Activated CD8-positive, alpha-beta T cell treated with anti-CD3 and anti-CD28 coated beads, Interleukin-2, amount 10 ng/mL, durations not matched to agents 7 days and 5 days (primary cell): ENCODE measurements at regions not wholly inside any gene's neighbourhood (a gene's known extent, or its start where the extent isn't known, plus 50 kb on each side); places are given as distances from the start of the nearest gene placed in this dataset.

Source experiments
- ATAC-seq: fragments of 150-1000 bp; cut with Tn5 transposase; one replicate; pipeline ENCODE4 v1.10.0; 2021; ENCODE audit warnings: moderate library complexity
- CTCF ChIA-PET: fragments of 350-600 bp; sonication (Branson Sonifier 250); formaldehyde crosslinking; loops from one replicate; lab custom pipeline; 2021; ENCODE audit warnings: antibody characterized with exemption; lab: Charles Lee
- POLR2A ChIA-PET: fragments of 350-600 bp; sonication (Branson Sonifier 250); formaldehyde crosslinking; loops from one replicate; lab custom pipeline; 2021; ENCODE audit warnings: antibody characterized with exemption; lab: Charles Lee
- DNase-seq: peaks from one replicate; pipeline ENCODE4 v3.0.0-alpha.2; 2020
- H3K27ac Mint-ChIP-seq: one replicate; pipeline ENCODE4 v1.8.0; 2021; ENCODE audit warnings: mild to moderate bottlenecking, mixed read lengths
- H3K27me3 Mint-ChIP-seq: one replicate; pipeline ENCODE4 v1.8.0; 2021; ENCODE audit warnings: low read depth, mixed read lengths
- H3K36me3 Mint-ChIP-seq: one replicate; pipeline ENCODE4 v1.8.0; 2021; ENCODE audit warnings: low read depth, mixed read lengths
- H3K4me1 Mint-ChIP-seq: one replicate; pipeline ENCODE4 v1.8.0; 2021; ENCODE audit warnings: low read depth, mixed read lengths
- H3K4me3 Mint-ChIP-seq: one replicate; pipeline ENCODE4 v1.8.0; 2021; ENCODE audit warnings: mild to moderate bottlenecking, mixed read lengths
- H3K9me3 Mint-ChIP-seq: one replicate; pipeline ENCODE4 v1.8.0; 2022; ENCODE audit warnings: mixed read lengths; ENCODE audit not compliant: insufficient read depth

- Mint-ChIP-seq H3K4me1 (no peaks in the 10 kb centered on the region), H3K36me3 (no peaks in the 10 kb centered on the region), H3K4me3 (no peak overlapping the region), H3K27ac (no peak overlapping the region), H3K27me3 (no peaks in the 10 kb centered on the region), H3K9me3 (no peaks in the 10 kb centered on the region)
- ATAC-seq (no peak), DNase-seq (no peak)
- CTCF ChIA-PET, result no interaction called here
- POLR2A ChIA-PET, result no interaction called here
Measured at GRCh38 chr6:132133736-132134445, 182.7 kb upstream of the CCN2 start.

GRCh38 chr6:132132924-132133639 is 181.9 kb upstream of the CCN2 start:
- POLR2A ChIA-PET, result no interaction called here
- no peaks in the 10 kb centered on the region for H3K4me1 Mint-ChIP-seq
- CTCF ChIA-PET, result no interaction called here
- no peak for DNase-seq
- no peaks in the 10 kb centered on the region for H3K9me3 Mint-ChIP-seq
- H3K27me3 Mint-ChIP-seq, result no peaks in the 10 kb centered on the region
- ATAC-seq, result no peak
- no peaks in the 10 kb centered on the region for H3K36me3 Mint-ChIP-seq
- H3K27ac Mint-ChIP-seq, result no peak overlapping the region
- H3K4me3 Mint-ChIP-seq, result no peak overlapping the region

GRCh38 chr6:132132422-132132821 is 181.2 kb upstream of the CCN2 start:
- H3K4me3 Mint-ChIP-seq, result no peak overlapping the region
- DNase-seq, result no peak
- no peaks in the 10 kb centered on the region for H3K9me3 Mint-ChIP-seq
- POLR2A ChIA-PET, result no interaction called here
- no peak overlapping the region for H3K27ac Mint-ChIP-seq
- no peaks in the 10 kb centered on the region for H3K27me3 Mint-ChIP-seq
- no peak for ATAC-seq
- H3K36me3 Mint-ChIP-seq, result no peaks in the 10 kb centered on the region
- CTCF ChIA-PET, result no interaction called here
- no peaks in the 10 kb centered on the region for H3K4me1 Mint-ChIP-seq

GRCh38 chr6:132131758-132132157 is 180.6 kb upstream of the CCN2 start:
- Mint-ChIP-seq H3K4me1 (no peaks in the 10 kb centered on the region), H3K27ac (no peak overlapping the region), H3K27me3 (peaks cover 1% of the 10 kb centered on the region), H3K36me3 (no peaks in the 10 kb centered on the region), H3K4me3 (no peak overlapping the region), H3K9me3 (no peaks in the 10 kb centered on the region)
- CTCF ChIA-PET, result no interaction called here
- no peak for DNase-seq
- no peak for ATAC-seq
- POLR2A ChIA-PET, result no interaction called here

- Mint-ChIP-seq H3K27ac (no peak overlapping the region), H3K4me3 (no peak overlapping the region), H3K36me3 (no peaks in the 10 kb centered on the region), H3K9me3 (no peaks in the 10 kb centered on the region), H3K27me3 (peaks cover 2% of the 10 kb centered on the region), H3K4me1 (no peaks in the 10 kb centered on the region)
- ATAC-seq (no peak), DNase-seq (no peak)
- POLR2A ChIA-PET, result no interaction called here
- CTCF ChIA-PET, result no interaction called here
Measured at GRCh38 chr6:132131351-132131750, 180.2 kb upstream of the CCN2 start.

GRCh38 chr6:132130626-132131298 is 179.6 kb upstream of the CCN2 start:
- no peak overlapping the region for H3K4me3 Mint-ChIP-seq
- peaks cover 2% of the 10 kb centered on the region for H3K27me3 Mint-ChIP-seq
- ATAC-seq (no peak), DNase-seq (no peak)
- no peaks in the 10 kb centered on the region for H3K9me3 Mint-ChIP-seq
- H3K36me3 Mint-ChIP-seq, result no peaks in the 10 kb centered on the region
- ChIA-PET CTCF (no interaction called here), POLR2A (no interaction called here)
- H3K4me1 Mint-ChIP-seq, result no peaks in the 10 kb centered on the region
- H3K27ac Mint-ChIP-seq, result no peak overlapping the region

GRCh38 chr6:132128424-132128823 is 177.3 kb upstream of the CCN2 start:
- peaks cover 2% of the 10 kb centered on the region for H3K27me3 Mint-ChIP-seq
- ATAC-seq, result no peak
- CTCF ChIA-PET, result no interaction called here

GRCh38 chr6:132126150-132126549 is 175.0 kb upstream of the CCN2 start:
- Mint-ChIP-seq H3K27ac (no peak overlapping the region), H3K36me3 (no peaks in the 10 kb centered on the region), H3K4me1 (no peaks in the 10 kb centered on the region), H3K4me3 (no peak overlapping the region), H3K27me3 (peaks cover 2% of the 10 kb centered on the region), H3K9me3 (no peaks in the 10 kb centered on the region)
- DNase-seq, result no peak
- CTCF ChIA-PET, result no interaction called here
- POLR2A ChIA-PET, result no interaction called here
- no peak for ATAC-seq

More at GRCh38 chr6:132128424-132128823, 177.3 kb upstream of the CCN2 start:
- Mint-ChIP-seq H3K4me3 (no peak overlapping the region), H3K4me1 (no peaks in the 10 kb centered on the region), H3K9me3 (no peaks in the 10 kb centered on the region), H3K36me3 (no peaks in the 10 kb centered on the region), H3K27ac (no peak overlapping the region)
- POLR2A ChIA-PET, result no interaction called here
- DNase-seq, result no peak

GRCh38 chr6:132122871-132123270 is 171.7 kb upstream of the CCN2 start:
- DNase-seq (no peak), ATAC-seq (no peak)
- CTCF ChIA-PET, result no interaction called here
- H3K36me3 Mint-ChIP-seq, result no peaks in the 10 kb centered on the region
- POLR2A ChIA-PET, result no interaction called here
- H3K9me3 Mint-ChIP-seq, result no peaks in the 10 kb centered on the region
- no peak overlapping the region for H3K27ac Mint-ChIP-seq
- H3K4me1 Mint-ChIP-seq, result no peaks in the 10 kb centered on the region
- H3K27me3 Mint-ChIP-seq, result peaks cover 2% of the 10 kb centered on the region
- no peak overlapping the region for H3K4me3 Mint-ChIP-seq

- POLR2A ChIA-PET, result no interaction called here
- no peak overlapping the region for H3K4me3 Mint-ChIP-seq
- DNase-seq (no peak), ATAC-seq (no peak)
- CTCF ChIA-PET, result no interaction called here
- no peak overlapping the region for H3K27ac Mint-ChIP-seq
- no peaks in the 10 kb centered on the region for H3K4me1 Mint-ChIP-seq
- no peaks in the 10 kb centered on the region for H3K9me3 Mint-ChIP-seq
- no peaks in the 10 kb centered on the region for H3K36me3 Mint-ChIP-seq
- peaks cover 2% of the 10 kb centered on the region for H3K27me3 Mint-ChIP-seq
Measured at GRCh38 chr6:132122176-132122575, 171.0 kb upstream of the CCN2 start.

GRCh38 chr6:132118144-132118543 is 167.0 kb upstream of the CCN2 start:
- ChIA-PET POLR2A (no interaction called here), CTCF (no interaction called here)
- H3K4me3 Mint-ChIP-seq, result no peak overlapping the region
- H3K36me3 Mint-ChIP-seq, result no peaks in the 10 kb centered on the region
- H3K27me3 Mint-ChIP-seq, result no peaks in the 10 kb centered on the region
- DNase-seq (no peak), ATAC-seq (no peak)
- no peaks in the 10 kb centered on the region for H3K9me3 Mint-ChIP-seq
- H3K27ac Mint-ChIP-seq, result no peak overlapping the region
- H3K4me1 Mint-ChIP-seq, result no peaks in the 10 kb centered on the region

GRCh38 chr6:132115714-132116366 is 164.7 kb upstream of the CCN2 start:
- H3K4me3 Mint-ChIP-seq, result no peak overlapping the region
- ChIA-PET CTCF (no interaction called here), POLR2A (no interaction called here)
- H3K27ac Mint-ChIP-seq, result no peak overlapping the region
- no peaks in the 10 kb centered on the region for H3K9me3 Mint-ChIP-seq
- H3K4me1 Mint-ChIP-seq, result no peaks in the 10 kb centered on the region
- H3K27me3 Mint-ChIP-seq, result no peaks in the 10 kb centered on the region
- DNase-seq, result no peak
- no peaks in the 10 kb centered on the region for H3K36me3 Mint-ChIP-seq
- no peak for ATAC-seq
